Sigmoid colon (tissue), 6 donors: ENCODE measurements at regions not wholly inside any gene's neighbourhood (a gene's known extent, or its start where the extent isn't known, plus 50 kb on each side); places are given as distances from the start of the nearest gene placed in this dataset.

Experiments
- DNase-seq: peaks from one replicate; pipeline ENCODE4 v3.0.0-alpha.2; 2019
- H3K27ac ChIP-seq, 4 donors: fragments of 200-600 bp; sonication (generic); one replicate each; pipeline ENCODE4 v1.5.1; 2016 to 2019; ENCODE audit warnings: mild to moderate bottlenecking in 1 of 4
- H3K27me3 ChIP-seq, 3 donors: fragments of 200-600 bp; sonication (generic); one replicate each; pipeline ENCODE4 v1.5.1; 2019; ENCODE audit warnings: mild to moderate bottlenecking in 1 of 3
- H3K36me3 ChIP-seq, 4 donors: fragments of 200-600 bp; sonication (generic); one replicate each; pipeline ENCODE4 v1.5.1; 2016 to 2019
- H3K4me1 ChIP-seq, 4 donors: fragments of 200-600 bp; sonication (generic); one replicate each; pipeline ENCODE4 v1.5.1; 2017 to 2019
- H3K4me3 ChIP-seq, 4 donors: fragments of 200-600 bp; sonication (generic); one replicate each; pipeline ENCODE4 v1.5.1; 2017 to 2019; ENCODE audit warnings: mild to moderate bottlenecking in 2 of 4, moderate library complexity in 1 of 4
- H3K9me3 ChIP-seq, 4 donors: fragments of 200-600 bp in 3 of 4; sonication (generic) in 3 of 4; one replicate each; pipeline versions ENCODE4 v1.5.1 to v1.6.1; 2013 to 2019
- EP300 ChIP-seq, 4 donors: sonication (generic); formaldehyde crosslinking; IDR thresholded peaks; one replicate each; pipeline ENCODE4 v1.6.1; 2017; ENCODE audit warnings: antibody characterized with exemption in 4 of 4
- POLR2A ChIP-seq, 2 donors: fragments of 450-650 bp; IDR thresholded peaks; one replicate each; pipeline ENCODE4 v1.6.1; 2016; ENCODE audit warnings: antibody characterized with exemption in 2 of 2, mild to moderate bottlenecking in 2 of 2, moderate library complexity in 2 of 2
- POLR2AphosphoS5 ChIP-seq, 4 donors: sonication (generic); formaldehyde crosslinking; IDR thresholded peaks; one replicate each; pipeline ENCODE4 v1.6.1; 2017; ENCODE audit warnings: antibody characterized with exemption in 4 of 4
- WGBS, 2 donors: extraction: QIAGEN DNeasy Blood & Tissue Kit; methylation state at CpG; one replicate each; pipeline ENCODE4 v1.1.7; 2013; 5-methylcytosine and 5-hydroxymethylcytosine counted together
- intact Hi-C: fragments of 100-400 bp; cut with DNase I; formaldehyde crosslinking; loops from one replicate; pipeline ENCODE4 v1.15.1; 2023
- TF ChIP-seq, protein P1 (sequence below), 4 experiments: fragments of 450-650 bp in 3 of 4; fragments of 200-600 bp in 1 of 4; IDR thresholded peaks; one replicate each; pipeline ENCODE4 v1.5.1; 2016 to 2019; ENCODE audit warnings: antibody characterized with exemption in 4 of 4, mild to moderate bottlenecking in 3 of 4, moderate library complexity in 2 of 4
- donor health status: healthy with polysubstance abuse.
- donor health status: healthy.

DNA sequence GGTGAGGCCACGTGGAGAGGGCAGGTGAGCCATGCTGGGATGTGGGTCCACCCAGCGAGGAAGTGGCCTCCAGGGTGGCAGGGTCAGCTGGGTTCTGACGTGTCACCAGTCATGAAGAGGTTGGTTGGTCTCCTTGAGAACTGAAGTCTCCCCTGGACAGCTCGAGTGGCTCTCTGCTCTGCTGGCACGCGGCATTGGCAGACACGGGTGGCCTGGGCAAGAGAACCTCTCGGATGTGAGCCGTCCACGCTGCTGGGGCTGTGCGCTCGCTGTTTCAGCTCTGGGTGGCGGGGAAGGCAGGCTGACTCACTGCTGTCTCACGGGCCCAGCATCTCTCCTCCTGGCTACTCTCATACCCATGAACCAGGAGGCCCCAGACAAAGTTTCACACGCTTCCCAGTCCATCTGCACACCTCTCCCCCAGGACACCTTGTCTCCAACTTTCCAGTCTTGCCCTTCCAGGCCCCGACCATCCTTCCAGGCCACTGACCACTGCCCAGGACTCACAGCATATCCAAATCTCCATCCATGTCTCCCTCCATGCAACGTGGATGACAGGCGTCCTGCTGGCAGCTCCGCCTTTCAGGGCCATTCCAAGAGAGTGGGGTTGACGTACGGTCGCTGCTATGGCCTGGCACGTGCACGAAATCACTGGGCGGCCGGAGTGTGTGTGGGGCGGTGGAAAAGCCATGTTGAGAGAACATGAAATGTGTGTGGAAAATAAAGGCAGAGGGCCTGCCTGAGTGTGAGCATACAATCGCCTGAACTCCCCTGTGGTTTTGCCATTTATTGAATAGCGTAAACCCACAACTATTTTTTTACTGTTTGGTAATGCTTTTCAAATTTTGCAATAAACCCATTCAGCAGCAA is 145.0 kb upstream of the COL5A1 start:
- 83 to 90% methylated on average over 29 of the region's 29 CpGs for WGBS, 2 donors
- Histone ChIP-seq H3K4me1 (no peaks in the 10 kb centered on the region), H3K27ac (no peak overlapping the region), H3K36me3 (no peaks in the 10 kb centered on the region), H3K4me3 (no peak overlapping the region), H3K9me3 (no peaks in the 10 kb centered on the region), H3K27me3 (peaks cover 6 to 9% (median 6%) of the 10 kb centered on the region in 3 donors)
- TF ChIP-seq, protein P1, sequence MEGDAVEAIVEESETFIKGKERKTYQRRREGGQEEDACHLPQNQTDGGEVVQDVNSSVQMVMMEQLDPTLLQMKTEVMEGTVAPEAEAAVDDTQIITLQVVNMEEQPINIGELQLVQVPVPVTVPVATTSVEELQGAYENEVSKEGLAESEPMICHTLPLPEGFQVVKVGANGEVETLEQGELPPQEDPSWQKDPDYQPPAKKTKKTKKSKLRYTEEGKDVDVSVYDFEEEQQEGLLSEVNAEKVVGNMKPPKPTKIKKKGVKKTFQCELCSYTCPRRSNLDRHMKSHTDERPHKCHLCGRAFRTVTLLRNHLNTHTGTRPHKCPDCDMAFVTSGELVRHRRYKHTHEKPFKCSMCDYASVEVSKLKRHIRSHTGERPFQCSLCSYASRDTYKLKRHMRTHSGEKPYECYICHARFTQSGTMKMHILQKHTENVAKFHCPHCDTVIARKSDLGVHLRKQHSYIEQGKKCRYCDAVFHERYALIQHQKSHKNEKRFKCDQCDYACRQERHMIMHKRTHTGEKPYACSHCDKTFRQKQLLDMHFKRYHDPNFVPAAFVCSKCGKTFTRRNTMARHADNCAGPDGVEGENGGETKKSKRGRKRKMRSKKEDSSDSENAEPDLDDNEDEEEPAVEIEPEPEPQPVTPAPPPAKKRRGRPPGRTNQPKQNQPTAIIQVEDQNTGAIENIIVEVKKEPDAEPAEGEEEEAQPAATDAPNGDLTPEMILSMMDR (IDR thresholded peaks at IDR 0.05), result no peak
- TF ChIP-seq POLR2AphosphoS5 (IDR thresholded peaks at IDR 0.05) (no peak), EP300 (IDR thresholded peaks at IDR 0.05) (no peak), POLR2A (IDR thresholded peaks at IDR 0.05) (no peak)
- DNase-seq, result no peak
- intact Hi-C loops, result no loop called here

DNA sequence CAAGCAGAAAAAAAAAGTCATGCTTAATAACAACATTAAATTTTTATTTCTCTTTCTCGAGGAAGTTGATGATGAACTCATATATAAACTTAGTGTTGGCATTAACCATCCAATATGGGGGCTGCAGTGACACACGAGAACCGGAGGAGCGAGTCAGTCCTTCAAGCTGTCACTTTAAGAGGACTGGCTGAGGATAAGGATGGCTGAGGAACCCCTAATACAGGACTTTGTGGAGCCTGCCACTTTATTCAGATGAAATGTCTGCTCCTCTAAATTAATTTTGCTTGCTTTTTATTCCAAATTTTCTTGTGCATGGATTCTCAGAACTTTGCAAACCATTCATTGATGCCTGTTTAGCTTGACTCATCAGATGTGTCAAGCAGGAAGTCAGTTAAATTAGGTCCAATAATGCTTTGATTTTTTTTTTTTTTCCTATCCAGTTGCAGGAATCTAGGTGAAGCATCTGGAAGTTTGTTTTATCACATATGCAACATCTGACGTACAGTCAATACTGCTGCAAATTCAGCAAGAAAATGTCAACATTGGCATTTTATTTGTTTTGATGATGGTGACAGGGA is 144.2 kb upstream of the COL5A1 start:
- Histone ChIP-seq H3K9me3 (no peaks in the 10 kb centered on the region), H3K27me3 (peaks cover 13 to 16% (median 13%) of the 10 kb centered on the region in 3 donors), H3K4me1 (peaks cover 0 to 2% (median under 1%) of the 10 kb centered on the region in 4 donors), H3K4me3 (no peak overlapping the region), H3K27ac (no peak overlapping the region), H3K36me3 (no peaks in the 10 kb centered on the region)
- TF ChIP-seq, protein P1 (IDR thresholded peaks at IDR 0.05), result no peak
- TF ChIP-seq POLR2A (IDR thresholded peaks at IDR 0.05), result no peak
- TF ChIP-seq POLR2AphosphoS5 (IDR thresholded peaks at IDR 0.05), result no peak
- WGBS, 2 donors, result 58 to 79% methylated on average over 5 of the region's 5 CpGs
- no peak for DNase-seq
- intact Hi-C loops, result no loop called here

DNA sequence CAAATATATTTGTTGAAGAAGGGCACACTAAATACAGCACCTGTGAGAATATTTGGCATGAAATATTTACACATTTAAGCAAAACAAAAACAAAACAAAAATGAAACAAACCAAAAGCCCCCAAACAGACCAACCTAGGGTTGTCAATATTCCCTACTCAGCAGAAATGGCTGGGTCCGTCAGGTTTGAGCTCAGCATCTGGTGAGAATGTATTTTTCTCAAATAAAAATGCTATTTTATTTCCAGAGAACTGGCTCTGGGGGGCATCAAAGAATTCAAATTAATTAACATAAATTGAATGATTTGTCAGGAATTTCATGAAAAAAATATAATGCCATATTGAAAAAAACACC is 142.8 kb upstream of the COL5A1 start:
- no peak for TF ChIP-seq POLR2AphosphoS5 (IDR thresholded peaks at IDR 0.05)
- no peak for TF ChIP-seq EP300 (IDR thresholded peaks at IDR 0.05)
- TF ChIP-seq, protein P1 (IDR thresholded peaks at IDR 0.05), result no peak
- TF ChIP-seq POLR2A (IDR thresholded peaks at IDR 0.05), result no peak
- Histone ChIP-seq H3K4me3 (no peak overlapping the region), H3K36me3 (no peaks in the 10 kb centered on the region), H3K4me1 (peaks cover 0 to 14% (median 10%) of the 10 kb centered on the region in 4 donors), H3K27me3 (peaks cover 15 to 28% (median 19%) of the 10 kb centered on the region in 3 donors), H3K9me3 (no peaks in the 10 kb centered on the region), H3K27ac (no peak overlapping the region)
- WGBS, 2 donors, result 80 to 93% methylated on average over 1 of the region's 1 CpG
- peak; percentile 9 for DNase-seq
- intact Hi-C loops, result no loop called here

DNA sequence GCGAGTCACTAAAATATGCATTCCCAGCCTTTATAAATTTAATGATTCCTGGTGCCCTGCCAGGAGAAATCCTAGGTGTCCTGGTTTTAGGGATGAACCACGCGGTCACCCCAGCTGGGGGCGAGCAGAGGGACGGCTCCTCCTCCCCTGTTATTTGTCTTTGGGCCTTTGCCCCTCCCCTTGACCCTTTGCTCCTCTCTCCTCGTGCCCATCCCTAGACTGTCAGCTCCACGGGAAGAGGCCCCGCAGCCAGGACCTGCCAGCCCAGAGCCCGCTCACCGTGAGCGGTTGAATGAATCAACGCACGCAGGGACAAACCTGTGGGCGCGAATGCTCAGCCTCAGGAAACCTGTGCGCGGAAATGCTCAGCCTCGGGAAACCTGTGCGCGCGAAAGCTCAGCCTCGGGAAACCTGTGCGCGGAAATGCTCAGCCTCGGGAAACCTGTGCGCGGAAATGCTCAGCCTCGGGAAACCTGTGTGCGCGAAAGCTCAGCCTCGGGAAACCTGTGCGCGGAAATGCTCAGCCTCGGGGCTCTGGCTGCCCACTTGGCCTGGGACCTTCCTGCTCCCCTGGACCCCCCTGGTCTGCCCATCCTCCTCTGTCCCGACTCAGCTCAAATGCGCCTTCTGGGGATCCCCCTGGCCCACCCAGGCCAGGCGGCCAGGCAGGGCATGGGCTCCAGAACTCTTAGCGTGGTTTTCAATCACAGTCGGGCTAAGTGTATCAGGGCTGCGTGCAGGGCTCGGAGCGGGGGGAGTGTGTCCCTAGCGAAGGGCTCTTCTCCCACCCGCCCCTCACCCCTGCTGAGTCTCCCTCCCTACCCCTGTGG is 140.5 kb upstream of the COL5A1 start:
- no peak overlapping the region for H3K4me3 ChIP-seq
- peaks cover 0 to 14% (median 10%) of the 10 kb centered on the region in 4 donors for H3K4me1 ChIP-seq
- no peak for TF ChIP-seq EP300 (IDR thresholded peaks at IDR 0.05)
- H3K36me3 ChIP-seq, result no peaks in the 10 kb centered on the region
- intact Hi-C loops, result no loop called here
- H3K9me3 ChIP-seq, result no peaks in the 10 kb centered on the region
- no peak overlapping the region for H3K27ac ChIP-seq
- H3K27me3 ChIP-seq, result peaks cover 15 to 28% (median 19%) of the 10 kb centered on the region in 3 donors
- WGBS, 2 donors, result 25 to 27% methylated on average over 44 of the region's 44 CpGs
- peak; percentile 58 for DNase-seq
